ENCODE measurements at regions not wholly inside any gene's neighbourhood (a gene's known extent, or its start where the extent isn't known, plus 50 kb on each side); places are given as distances from the start of the nearest gene placed in this dataset.

GRCh38 chr1:39136638-39137037, 67.9 kb upstream of the MACF1 start:
- peaks cover 0 to 25% (median 8%) of the 10 kb centered on the region in 4 donors for H3K4me1 ChIP-seq
- H3K27me3 ChIP-seq: no peaks in the 10 kb centered on the region
- no peaks in the 10 kb centered on the region for H3K9me3 ChIP-seq
- intact Hi-C loops (cut with DNase I): no loop called here
- TF ChIP-seq POLR2A (IDR thresholded peaks at IDR 0.05) (no peak), CTCF (IDR thresholded peaks at IDR 0.05) (peak in 2 of 4 donors; percentile 18 to 20)
- no peak overlapping the region for H3K4me3 ChIP-seq
- no peak overlapping the region for H3K27ac ChIP-seq
- WGBS (ENCODE audit: insufficient coverage, low coverage, low lambda C conversion rate, missing lambda C conversion rate): 29% methylated on average over 2 of the region's 2 CpGs
- H3K36me3 ChIP-seq: no peaks in the 10 kb centered on the region
- DNase-seq: no peak
- ATAC-seq: no peak

- DNase-seq (no peak), ATAC-seq (no peak)
- no peaks in the 10 kb centered on the region for H3K9me3 ChIP-seq
- TF ChIP-seq POLR2A (IDR thresholded peaks at IDR 0.05) (no peak), CTCF (IDR thresholded peaks at IDR 0.05) (no peak)
- no peak overlapping the region for H3K4me3 ChIP-seq
- H3K27ac ChIP-seq: no peak overlapping the region
- intact Hi-C loops (cut with DNase I): no loop called here
- no peaks in the 10 kb centered on the region for H3K27me3 ChIP-seq
- WGBS (ENCODE audit: insufficient coverage, low coverage, low lambda C conversion rate, missing lambda C conversion rate): 82% methylated on average over 3 of the region's 3 CpGs
- H3K4me1 ChIP-seq: peaks cover 0 to 20% (median 4%) of the 10 kb centered on the region in 4 donors
- no peaks in the 10 kb centered on the region for H3K36me3 ChIP-seq
Observed at GRCh38 chr1:39139723-39140360, 64.7 kb upstream of the MACF1 start.

GRCh38 chr1:39141925-39142324, 62.6 kb upstream of the MACF1 start:
- H3K9me3 ChIP-seq: no peaks in the 10 kb centered on the region
- H3K27me3 ChIP-seq: no peaks in the 10 kb centered on the region
- DNase-seq (no peak), ATAC-seq (peak in 1 of 4 donors; percentile 33)
- intact Hi-C loops (cut with DNase I): no loop called here
- TF ChIP-seq CTCF (IDR thresholded peaks at IDR 0.05) (no peak), POLR2A (IDR thresholded peaks at IDR 0.05) (no peak)
- no peak overlapping the region for H3K27ac ChIP-seq
- WGBS (ENCODE audit: insufficient coverage, low coverage, low lambda C conversion rate, missing lambda C conversion rate): 50% methylated on average over 1 of the region's 1 CpG
- H3K4me1 ChIP-seq: peaks cover 0 to 17% (median 4%) of the 10 kb centered on the region in 4 donors
- no peaks in the 10 kb centered on the region for H3K36me3 ChIP-seq
- H3K4me3 ChIP-seq: no peak overlapping the region

- DNase-seq: no peak
Observed at GRCh38 chr1:39142401-39143060, 62.0 kb upstream of the MACF1 start.

More at GRCh38 chr1:39142401-39143060, 62.0 kb upstream of the MACF1 start:
- H3K36me3 ChIP-seq: no peaks in the 10 kb centered on the region
- no peak overlapping the region for H3K27ac ChIP-seq
- H3K4me3 ChIP-seq: no peak overlapping the region
- H3K9me3 ChIP-seq: no peaks in the 10 kb centered on the region
- no peak for TF ChIP-seq CTCF (IDR thresholded peaks at IDR 0.05)
- no peak for TF ChIP-seq POLR2A (IDR thresholded peaks at IDR 0.05)
- ATAC-seq: peak; percentile 26 to 57 (median 42)
- H3K4me1 ChIP-seq: peaks cover 0 to 12% (median 2%) of the 10 kb centered on the region in 4 donors
- H3K27me3 ChIP-seq: no peaks in the 10 kb centered on the region
- intact Hi-C loops (cut with DNase I): no loop called here
- WGBS (ENCODE audit: insufficient coverage, low coverage, low lambda C conversion rate, missing lambda C conversion rate): 70% methylated on average over 3 of the region's 3 CpGs

Measured in right lobe of liver (tissue), 6 donors.